Stomach (tissue), 4 donors: ENCODE measurements at regions not wholly inside any gene's neighbourhood (a gene's known extent, or its start where the extent isn't known, plus 50 kb on each side); places are given as distances from the start of the nearest gene placed in this dataset.

ENCODE experiments used
- EP300 ChIP-seq: sonication (generic); formaldehyde crosslinking; IDR thresholded peaks from one replicate; pipeline ENCODE4 v1.6.1; 2017; ENCODE audit warnings: antibody characterized with exemption
- POLR2A ChIP-seq, 4 donors: fragments of 450-650 bp; IDR thresholded peaks; one replicate each; pipeline ENCODE4 v1.6.1; 2016; ENCODE audit warnings: antibody characterized with exemption in 4 of 4, control low read depth in 2 of 4, mild to moderate bottlenecking in 1 of 4, moderate library complexity in 1 of 4
- POLR2AphosphoS5 ChIP-seq, 3 donors: sonication (generic); formaldehyde crosslinking; IDR thresholded peaks; one replicate each; pipeline ENCODE4 v1.6.1; 2016; ENCODE audit warnings: antibody characterized with exemption in 3 of 3
- TF ChIP-seq, protein P1 (sequence below), 7 experiments: fragments of 450-650 bp in 4 of 7; fragments of 200-600 bp in 3 of 7; sonication (generic) in 3 of 7; IDR thresholded peaks; one replicate each; pipeline ENCODE4 v1.5.1; 2016 to 2019; ENCODE audit warnings: antibody characterized with exemption in 7 of 7, control low read depth in 2 of 7, mild to moderate bottlenecking in 1 of 7

DNA sequence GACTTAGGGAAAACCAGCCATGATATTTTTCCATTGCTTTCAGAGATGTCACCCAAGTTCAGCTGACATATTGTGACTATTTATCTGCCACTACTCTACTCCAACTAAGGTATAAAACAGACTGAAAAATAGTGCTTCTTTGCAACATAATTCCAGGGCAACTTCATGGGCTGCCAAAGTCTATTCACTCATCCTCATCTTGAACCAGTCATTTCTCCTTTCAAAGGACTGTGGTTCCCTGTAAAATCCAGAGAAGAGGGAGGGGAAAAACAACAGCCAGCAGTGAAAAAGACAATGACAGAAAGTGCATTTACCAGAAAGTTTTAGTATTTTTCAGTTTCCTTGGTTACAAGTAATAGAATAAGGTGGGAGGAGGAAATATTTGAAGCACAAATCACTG lies 191.1 kb downstream of the EFHB start:
- TF ChIP-seq, protein P1, sequence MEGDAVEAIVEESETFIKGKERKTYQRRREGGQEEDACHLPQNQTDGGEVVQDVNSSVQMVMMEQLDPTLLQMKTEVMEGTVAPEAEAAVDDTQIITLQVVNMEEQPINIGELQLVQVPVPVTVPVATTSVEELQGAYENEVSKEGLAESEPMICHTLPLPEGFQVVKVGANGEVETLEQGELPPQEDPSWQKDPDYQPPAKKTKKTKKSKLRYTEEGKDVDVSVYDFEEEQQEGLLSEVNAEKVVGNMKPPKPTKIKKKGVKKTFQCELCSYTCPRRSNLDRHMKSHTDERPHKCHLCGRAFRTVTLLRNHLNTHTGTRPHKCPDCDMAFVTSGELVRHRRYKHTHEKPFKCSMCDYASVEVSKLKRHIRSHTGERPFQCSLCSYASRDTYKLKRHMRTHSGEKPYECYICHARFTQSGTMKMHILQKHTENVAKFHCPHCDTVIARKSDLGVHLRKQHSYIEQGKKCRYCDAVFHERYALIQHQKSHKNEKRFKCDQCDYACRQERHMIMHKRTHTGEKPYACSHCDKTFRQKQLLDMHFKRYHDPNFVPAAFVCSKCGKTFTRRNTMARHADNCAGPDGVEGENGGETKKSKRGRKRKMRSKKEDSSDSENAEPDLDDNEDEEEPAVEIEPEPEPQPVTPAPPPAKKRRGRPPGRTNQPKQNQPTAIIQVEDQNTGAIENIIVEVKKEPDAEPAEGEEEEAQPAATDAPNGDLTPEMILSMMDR (IDR thresholded peaks at IDR 0.05) = no peak
- TF ChIP-seq POLR2AphosphoS5 (IDR thresholded peaks at IDR 0.05) = no peak
- TF ChIP-seq POLR2A (IDR thresholded peaks at IDR 0.05) = no peak
- TF ChIP-seq EP300 = no peak
